ENCODE measurements at regions not wholly inside any gene's neighbourhood (a gene's known extent, or its start where the extent isn't known, plus 50 kb on each side); places are given as distances from the start of the nearest gene placed in this dataset.
"Not testable (repeated sequence)": the region's sequence is repeated elsewhere in the genome, so short reads cannot be mapped to it uniquely, and the experiment has no call there.

DNA sequence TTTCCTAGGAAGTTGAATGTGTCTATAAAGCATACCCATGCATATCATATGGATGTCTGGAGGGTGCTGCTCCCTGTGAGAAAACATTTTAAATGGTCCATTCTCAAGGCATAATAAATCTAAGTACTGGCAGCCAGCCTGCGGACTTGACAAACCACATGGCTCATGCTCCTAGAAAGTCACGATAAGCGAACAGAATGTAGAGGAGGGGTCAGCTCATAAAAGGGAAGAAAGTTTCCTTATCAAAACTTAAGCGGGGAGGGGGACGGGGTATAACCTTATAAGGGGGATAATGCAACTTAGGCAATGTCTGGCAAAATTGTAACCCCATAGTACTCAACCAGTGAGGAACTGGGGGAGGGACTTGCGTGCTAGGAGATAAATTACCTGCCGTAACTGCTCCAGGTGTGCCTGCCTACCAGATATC is 159.8 kb upstream of the LMCD1 start:
- Histone ChIP-seq H3K27me3 (ENCODE audit: control insufficient read depth, insufficient read depth, low read length) (peaks cover 10% of the 10 kb centered on the region), H3K4me2 (ENCODE audit: low read length) (no peak overlapping the region), H3K9ac (ENCODE audit: low read depth, low read length) (no peak overlapping the region), H3K4me3 (ENCODE audit: low read length) (no peak overlapping the region), H3K9me3 (replicated peaks; ENCODE audit: low read length) (no peaks in the 10 kb centered on the region), H3K4me1 (ENCODE audit: control insufficient read depth, insufficient read depth, low read length) (no peaks in the 10 kb centered on the region), H3K36me3 (ENCODE audit: insufficient read depth, low read length) (no peaks in the 10 kb centered on the region)

DNA sequence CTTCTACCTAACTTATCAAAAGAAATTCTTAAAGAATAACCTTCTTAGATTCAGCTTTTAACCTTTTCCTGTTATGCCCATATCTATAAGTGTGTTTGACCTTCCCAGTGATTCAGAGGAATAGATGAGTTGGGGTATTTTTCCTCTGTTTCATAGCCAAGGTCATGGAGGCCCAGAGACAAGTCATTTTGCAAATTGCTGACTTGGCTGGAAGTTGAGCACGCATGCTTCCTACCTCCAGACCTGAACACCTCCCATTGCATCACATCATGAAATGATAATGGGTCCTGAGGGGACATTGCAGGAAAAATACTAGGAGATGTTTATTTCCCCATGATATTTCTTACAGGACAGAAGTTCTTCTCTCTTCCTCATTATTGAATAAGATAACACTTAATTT is 158.6 kb upstream of the LMCD1 start:
- Histone ChIP-seq H3K9me3 (replicated peaks; ENCODE audit: low read length) (no peaks in the 10 kb centered on the region), H3K4me2 (ENCODE audit: low read length) (no peak overlapping the region), H3K36me3 (ENCODE audit: insufficient read depth, low read length) (no peaks in the 10 kb centered on the region), H3K4me1 (ENCODE audit: control insufficient read depth, insufficient read depth, low read length) (no peaks in the 10 kb centered on the region), H3K9ac (ENCODE audit: low read depth, low read length) (no peak overlapping the region), H3K4me3 (ENCODE audit: low read length) (no peak overlapping the region), H3K27me3 (ENCODE audit: control insufficient read depth, insufficient read depth, low read length) (peaks cover 10% of the 10 kb centered on the region)

DNA sequence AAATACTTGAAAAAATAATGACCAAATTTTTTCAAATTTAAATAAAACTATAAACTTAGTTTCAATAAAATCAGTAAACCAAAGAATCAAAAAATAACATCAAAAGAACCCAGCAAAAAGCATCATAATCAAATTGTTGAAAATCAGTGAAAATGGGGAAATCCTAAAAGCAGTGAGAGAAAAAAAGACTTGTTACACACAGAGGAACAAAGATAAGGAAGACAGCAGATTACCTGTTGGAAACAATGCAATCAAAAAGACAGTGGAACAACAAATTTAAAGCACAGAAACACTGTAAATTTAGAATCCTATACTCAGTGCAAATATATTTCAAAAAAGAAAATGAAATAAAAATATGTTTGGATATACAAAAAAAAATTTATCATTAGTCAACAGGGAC is 156.2 kb upstream of the LMCD1 start:
- no peaks in the 10 kb centered on the region for H3K4me1 ChIP-seq (ENCODE audit: control insufficient read depth, insufficient read depth, low read length)
- no peaks in the 10 kb centered on the region for H3K9me3 ChIP-seq (replicated peaks; ENCODE audit: low read length)
- no peaks in the 10 kb centered on the region for H3K27me3 ChIP-seq (ENCODE audit: control insufficient read depth, insufficient read depth, low read length)
- H3K4me3 ChIP-seq (ENCODE audit: low read length) = no peak overlapping the region
- H3K36me3 ChIP-seq (ENCODE audit: insufficient read depth, low read length) = no peaks in the 10 kb centered on the region
- no peak overlapping the region for H3K9ac ChIP-seq (ENCODE audit: low read depth, low read length)
- no peak overlapping the region for H3K4me2 ChIP-seq (ENCODE audit: low read length)

DNA sequence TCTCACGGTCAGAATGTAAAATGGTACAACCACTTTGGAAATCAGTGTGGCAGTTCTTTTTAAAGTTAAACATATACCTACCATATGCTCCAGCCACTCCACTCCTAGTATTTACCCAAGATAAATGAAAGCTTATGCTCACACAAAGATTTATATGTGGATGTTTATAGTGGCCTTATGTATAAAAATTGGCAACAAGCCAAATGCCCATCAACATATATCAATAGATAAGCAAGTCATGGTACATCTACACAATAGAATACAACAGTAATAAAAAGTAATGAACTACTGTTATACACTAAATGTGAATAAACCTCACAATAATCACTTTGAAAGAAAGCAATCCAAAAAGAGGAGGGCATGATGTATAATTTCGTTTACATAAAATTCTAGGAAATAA is 153.5 kb upstream of the LMCD1 start:
- Histone ChIP-seq H3K36me3 (ENCODE audit: insufficient read depth, low read length) (no peaks in the 10 kb centered on the region), H3K4me2 (ENCODE audit: low read length) (no peak overlapping the region), H3K9me3 (replicated peaks; ENCODE audit: low read length) (no peaks in the 10 kb centered on the region), H3K4me3 (ENCODE audit: low read length) (no peak overlapping the region), H3K9ac (ENCODE audit: low read depth, low read length) (no peak overlapping the region), H3K27me3 (ENCODE audit: control insufficient read depth, insufficient read depth, low read length) (no peaks in the 10 kb centered on the region), H3K4me1 (ENCODE audit: control insufficient read depth, insufficient read depth, low read length) (no peaks in the 10 kb centered on the region)

DNA sequence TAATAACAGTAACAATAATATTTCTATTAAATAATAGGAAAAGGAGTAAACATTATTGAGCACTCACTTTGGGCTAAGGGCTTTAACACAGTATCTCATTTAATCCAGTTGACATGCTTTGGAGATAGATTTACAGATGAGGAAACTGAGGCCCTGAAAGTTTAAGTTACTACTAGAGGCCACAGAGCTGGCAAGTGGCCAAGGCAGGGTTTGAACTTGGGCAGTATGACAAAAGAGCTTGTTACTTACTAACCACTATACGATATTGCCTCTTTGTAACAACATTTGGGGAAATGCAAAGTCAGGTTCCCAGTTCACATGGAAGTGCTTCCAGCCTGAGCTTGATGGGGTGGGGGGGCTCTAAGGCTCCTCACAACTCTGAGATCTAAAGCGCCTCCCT is 149.1 kb upstream of the LMCD1 start:
- no peak overlapping the region for H3K9ac ChIP-seq (ENCODE audit: low read depth, low read length)
- no peaks in the 10 kb centered on the region for H3K4me1 ChIP-seq (ENCODE audit: control insufficient read depth, insufficient read depth, low read length)
- no peaks in the 10 kb centered on the region for H3K36me3 ChIP-seq (ENCODE audit: insufficient read depth, low read length)
- H3K4me3 ChIP-seq (ENCODE audit: low read length) = no peak overlapping the region
- H3K4me2 ChIP-seq (ENCODE audit: low read length) = no peak overlapping the region
- no peaks in the 10 kb centered on the region for H3K9me3 ChIP-seq (replicated peaks; ENCODE audit: low read length)
- no peaks in the 10 kb centered on the region for H3K27me3 ChIP-seq (ENCODE audit: control insufficient read depth, insufficient read depth, low read length)

DNA sequence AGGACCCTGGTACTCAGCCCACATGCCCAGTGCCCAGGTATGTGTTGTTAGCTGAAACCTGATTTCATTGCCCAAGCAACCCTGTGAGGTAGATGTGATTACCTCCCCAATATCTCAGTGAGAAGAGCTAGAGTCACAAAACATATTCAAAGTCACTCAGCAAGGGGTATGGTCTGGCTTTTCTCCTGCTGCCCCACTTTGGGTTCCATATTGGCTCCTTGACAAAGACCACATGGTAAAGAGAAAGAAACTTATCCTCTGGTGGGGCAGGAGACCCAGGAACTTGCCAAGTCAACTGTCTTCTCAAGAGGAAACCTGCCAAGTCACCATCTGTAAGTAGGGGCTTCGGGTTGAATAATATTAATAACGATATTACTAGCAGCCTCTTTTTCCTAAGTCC is 148.3 kb upstream of the LMCD1 start:
- no peak overlapping the region for H3K4me2 ChIP-seq (ENCODE audit: low read length)
- no peak overlapping the region for H3K9ac ChIP-seq (ENCODE audit: low read depth, low read length)
- no peak overlapping the region for H3K4me3 ChIP-seq (ENCODE audit: low read length)
- no peaks in the 10 kb centered on the region for H3K9me3 ChIP-seq (replicated peaks; ENCODE audit: low read length)
- H3K4me1 ChIP-seq (ENCODE audit: control insufficient read depth, insufficient read depth, low read length) = no peaks in the 10 kb centered on the region
- no peaks in the 10 kb centered on the region for H3K27me3 ChIP-seq (ENCODE audit: control insufficient read depth, insufficient read depth, low read length)
- H3K36me3 ChIP-seq (ENCODE audit: insufficient read depth, low read length) = no peaks in the 10 kb centered on the region

DNA sequence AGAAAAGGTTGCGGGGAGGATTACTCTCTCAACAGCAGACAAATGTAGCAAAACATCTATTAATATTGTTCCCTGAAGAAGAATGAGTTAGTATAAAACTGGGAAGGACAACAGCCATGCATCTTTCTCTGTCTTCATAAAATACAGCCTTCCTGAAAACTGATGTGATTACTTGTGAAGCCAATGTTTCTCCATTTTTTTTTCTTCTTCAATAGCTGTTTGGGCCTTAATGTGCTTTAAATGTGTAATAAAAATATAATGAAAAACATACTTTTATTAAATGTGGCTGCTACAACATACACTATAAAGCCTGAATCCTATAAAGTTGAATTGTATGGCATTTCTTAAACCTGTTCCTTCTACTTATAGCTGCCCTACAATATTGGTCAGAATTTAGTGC is 146.3 kb upstream of the LMCD1 start:
- H3K27me3 ChIP-seq (ENCODE audit: control insufficient read depth, insufficient read depth, low read length) = no peaks in the 10 kb centered on the region
- no peak overlapping the region for H3K4me2 ChIP-seq (ENCODE audit: low read length)
- H3K36me3 ChIP-seq (ENCODE audit: insufficient read depth, low read length) = no peaks in the 10 kb centered on the region
- no peaks in the 10 kb centered on the region for H3K9me3 ChIP-seq (replicated peaks; ENCODE audit: low read length)
- H3K4me1 ChIP-seq (ENCODE audit: control insufficient read depth, insufficient read depth, low read length) = no peaks in the 10 kb centered on the region
- no peak overlapping the region for H3K9ac ChIP-seq (ENCODE audit: low read depth, low read length)
- no peak overlapping the region for H3K4me3 ChIP-seq (ENCODE audit: low read length)

DNA sequence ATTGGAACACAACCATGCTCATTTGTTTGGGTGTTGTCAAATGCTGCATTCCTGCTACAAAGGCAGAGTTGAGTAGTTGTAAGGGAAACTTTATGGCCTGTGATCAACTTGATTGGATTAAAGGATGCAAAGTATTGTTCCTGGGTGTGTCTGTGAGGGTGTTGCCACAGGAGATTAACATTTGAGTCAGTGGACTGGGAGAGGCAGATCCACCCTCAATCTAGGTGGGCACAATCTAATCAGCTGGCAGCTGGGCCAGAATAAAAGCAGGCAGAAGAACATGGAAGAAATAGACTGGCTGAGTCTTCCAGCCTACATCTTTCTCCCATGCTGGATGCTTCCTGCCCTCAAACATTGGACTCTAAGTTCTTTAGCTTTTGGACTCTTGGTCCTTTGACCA is 145.6 kb upstream of the LMCD1 start:
- H3K4me2 ChIP-seq (ENCODE audit: low read length); H3K27me3 ChIP-seq (ENCODE audit: control insufficient read depth, insufficient read depth, low read length); H3K4me1 ChIP-seq (ENCODE audit: control insufficient read depth, insufficient read depth, low read length); H3K36me3 ChIP-seq (ENCODE audit: insufficient read depth, low read length); H3K4me3 ChIP-seq (ENCODE audit: low read length); H3K9ac ChIP-seq (ENCODE audit: low read depth, low read length); H3K9me3 ChIP-seq (replicated peaks; ENCODE audit: low read length): not testable (repeated sequence)

DNA sequence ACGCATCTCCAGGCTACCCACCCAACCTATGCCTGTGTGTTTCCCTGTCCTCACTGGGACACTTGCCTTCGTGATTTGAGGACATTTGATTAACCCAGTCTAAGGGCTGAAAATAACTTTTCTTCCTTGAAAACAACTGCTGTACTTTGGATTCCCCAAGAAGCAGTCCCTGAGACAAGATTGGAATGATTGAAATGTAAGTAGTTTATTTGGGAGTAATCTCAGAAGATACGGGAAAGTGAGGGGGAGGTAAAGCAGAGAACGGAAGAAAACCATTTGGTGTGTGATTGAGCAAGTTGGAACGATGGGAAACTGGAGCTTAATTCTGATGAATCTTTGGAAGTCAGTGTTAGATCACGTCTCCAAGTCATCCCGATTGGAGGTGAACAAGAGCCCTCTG is 143.8 kb upstream of the LMCD1 start:
- Histone ChIP-seq H3K9ac (ENCODE audit: low read depth, low read length) (no peak overlapping the region), H3K4me1 (ENCODE audit: control insufficient read depth, insufficient read depth, low read length) (no peaks in the 10 kb centered on the region), H3K4me3 (ENCODE audit: low read length) (no peak overlapping the region)

DNA sequence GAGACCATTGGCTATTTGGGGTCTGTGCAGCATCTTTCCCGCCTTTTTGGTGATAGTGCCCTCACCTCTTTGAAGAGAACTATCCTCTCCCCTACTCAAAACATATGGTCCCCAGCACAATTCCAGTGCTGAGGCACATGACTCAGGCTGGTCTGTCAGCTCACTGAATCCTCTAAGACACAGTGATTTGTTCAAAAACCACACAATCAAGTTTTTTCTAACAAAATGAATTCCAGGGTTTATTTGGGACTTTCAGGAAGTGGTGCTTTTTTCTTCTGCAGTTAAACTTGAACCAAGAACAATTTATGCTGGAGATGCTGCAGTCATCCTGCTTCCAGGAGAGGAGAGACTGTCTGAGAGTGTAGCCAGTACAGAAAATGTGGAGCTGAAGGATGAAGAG is 142.5 kb upstream of the LMCD1 start:
- no peaks in the 10 kb centered on the region for H3K36me3 ChIP-seq (ENCODE audit: insufficient read depth, low read length)
- no peak overlapping the region for H3K4me2 ChIP-seq (ENCODE audit: low read length)
- H3K4me3 ChIP-seq (ENCODE audit: low read length) = no peak overlapping the region
- no peaks in the 10 kb centered on the region for H3K4me1 ChIP-seq (ENCODE audit: control insufficient read depth, insufficient read depth, low read length)
- H3K27me3 ChIP-seq (ENCODE audit: control insufficient read depth, insufficient read depth, low read length) = peaks cover 2% of the 10 kb centered on the region
- H3K9ac ChIP-seq (ENCODE audit: low read depth, low read length) = no peak overlapping the region
- no peaks in the 10 kb centered on the region for H3K9me3 ChIP-seq (replicated peaks; ENCODE audit: low read length)

More for the DNA sequence above, 143.8 kb upstream of the LMCD1 start:
- Histone ChIP-seq H3K9me3 (replicated peaks; ENCODE audit: low read length) (no peaks in the 10 kb centered on the region), H3K4me2 (ENCODE audit: low read length) (no peak overlapping the region), H3K36me3 (ENCODE audit: insufficient read depth, low read length) (no peaks in the 10 kb centered on the region), H3K27me3 (ENCODE audit: control insufficient read depth, insufficient read depth, low read length) (no peaks in the 10 kb centered on the region)

DNA sequence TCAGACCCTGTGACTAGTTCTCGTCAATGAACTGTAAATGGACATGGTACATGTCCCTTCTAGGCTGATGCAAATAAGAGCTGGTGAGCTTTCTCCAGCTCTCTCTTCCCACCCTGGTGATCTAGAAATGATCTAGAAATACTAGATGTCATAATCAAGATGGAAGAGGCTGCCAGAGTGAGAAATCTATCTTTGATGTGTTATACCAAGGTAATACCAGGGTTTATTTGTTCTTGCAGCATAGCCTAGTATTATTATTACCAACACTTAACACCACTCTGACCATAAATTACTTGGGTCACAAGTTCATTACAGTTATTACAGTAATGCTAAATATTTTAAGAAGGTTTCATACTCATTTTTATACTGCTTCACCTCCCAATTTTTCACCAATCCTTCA is 138.4 kb upstream of the LMCD1 start:
- Histone ChIP-seq H3K9me3 (replicated peaks; ENCODE audit: low read length) (no peaks in the 10 kb centered on the region), H3K27me3 (ENCODE audit: control insufficient read depth, insufficient read depth, low read length) (peaks cover 2% of the 10 kb centered on the region), H3K4me2 (ENCODE audit: low read length) (no peak overlapping the region), H3K4me3 (ENCODE audit: low read length) (no peak overlapping the region), H3K9ac (ENCODE audit: low read depth, low read length) (no peak overlapping the region), H3K36me3 (ENCODE audit: insufficient read depth, low read length) (no peaks in the 10 kb centered on the region), H3K4me1 (ENCODE audit: control insufficient read depth, insufficient read depth, low read length) (no peaks in the 10 kb centered on the region)

DNA sequence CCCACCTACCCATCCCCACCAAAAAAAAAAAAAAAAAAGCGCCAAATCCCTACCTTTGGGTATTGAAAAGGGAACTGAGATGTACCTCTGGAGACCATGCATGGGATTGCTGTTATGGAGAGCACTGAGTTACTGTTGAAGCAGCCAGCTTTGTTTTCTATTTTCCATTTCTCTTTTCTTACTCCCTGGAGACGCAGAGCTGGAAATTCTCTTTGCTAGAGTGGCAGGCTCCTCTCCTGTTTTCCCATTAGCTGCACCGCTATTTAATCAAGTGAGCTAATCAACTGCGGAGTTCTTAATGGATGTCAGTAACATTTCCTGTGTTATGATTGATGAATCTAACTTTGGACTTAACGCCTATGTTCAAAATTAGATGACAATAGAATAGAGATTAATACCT is 136.1 kb upstream of the LMCD1 start:
- no peaks in the 10 kb centered on the region for H3K9me3 ChIP-seq (replicated peaks; ENCODE audit: low read length)

More for the DNA sequence above, 136.1 kb upstream of the LMCD1 start:
- H3K27me3 ChIP-seq (ENCODE audit: control insufficient read depth, insufficient read depth, low read length) = peaks cover 2% of the 10 kb centered on the region
- no peaks in the 10 kb centered on the region for H3K36me3 ChIP-seq (ENCODE audit: insufficient read depth, low read length)
- peaks cover 2% of the 10 kb centered on the region for H3K4me1 ChIP-seq (ENCODE audit: control insufficient read depth, insufficient read depth, low read length)
- no peak overlapping the region for H3K9ac ChIP-seq (ENCODE audit: low read depth, low read length)
- no peak overlapping the region for H3K4me2 ChIP-seq (ENCODE audit: low read length)
- no peak overlapping the region for H3K4me3 ChIP-seq (ENCODE audit: low read length)
